ENCODE measurements at regions not wholly inside any gene's neighbourhood (a gene's known extent, or its start where the extent isn't known, plus 50 kb on each side); places are given as distances from the start of the nearest gene placed in this dataset.

DNA sequence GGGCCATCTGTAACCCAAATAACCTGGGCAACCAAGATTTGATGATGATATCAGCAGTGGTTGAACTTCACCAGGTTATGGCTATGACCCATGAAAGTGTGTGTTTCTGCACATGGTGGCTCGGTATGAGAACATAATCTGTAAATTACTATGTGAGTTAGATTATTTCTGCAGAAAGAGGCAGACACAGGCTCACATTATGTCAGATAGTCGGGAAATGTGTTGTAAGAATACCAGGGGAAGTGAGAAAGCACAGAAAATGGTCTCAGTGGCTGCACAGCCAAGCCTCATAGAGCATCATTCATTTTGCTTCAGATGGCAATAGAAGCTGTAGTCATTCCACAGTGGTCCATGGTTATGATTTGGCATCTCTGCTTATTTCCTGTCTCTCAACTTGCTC lies 63.0 kb upstream of the RBPJ start:
- no peak for DNase-seq

GRCh38 chr4:26260571-26260970 lies 60.2 kb upstream of the RBPJ start:
- no peak for DNase-seq

DNA sequence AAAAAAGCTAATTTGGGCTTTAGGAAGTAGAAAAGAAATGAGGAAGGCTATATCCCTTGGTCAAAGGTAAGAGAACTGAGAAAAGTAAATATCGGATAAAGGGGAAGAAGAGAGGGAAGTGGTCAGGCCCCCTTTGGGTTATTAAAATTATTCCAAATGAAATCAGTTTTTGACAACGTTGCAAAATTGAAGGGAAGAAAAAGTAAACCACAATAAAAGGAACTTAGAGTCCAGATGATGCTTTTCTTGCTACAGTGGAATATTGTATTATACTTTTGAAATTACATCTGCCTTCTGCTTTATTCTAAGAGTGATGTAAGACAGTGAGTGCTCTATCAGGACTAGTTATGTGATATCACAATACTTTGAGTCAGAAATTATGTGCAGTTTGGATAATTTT lies 59.4 kb upstream of the RBPJ start:
- DNase-seq, result no peak

DNA sequence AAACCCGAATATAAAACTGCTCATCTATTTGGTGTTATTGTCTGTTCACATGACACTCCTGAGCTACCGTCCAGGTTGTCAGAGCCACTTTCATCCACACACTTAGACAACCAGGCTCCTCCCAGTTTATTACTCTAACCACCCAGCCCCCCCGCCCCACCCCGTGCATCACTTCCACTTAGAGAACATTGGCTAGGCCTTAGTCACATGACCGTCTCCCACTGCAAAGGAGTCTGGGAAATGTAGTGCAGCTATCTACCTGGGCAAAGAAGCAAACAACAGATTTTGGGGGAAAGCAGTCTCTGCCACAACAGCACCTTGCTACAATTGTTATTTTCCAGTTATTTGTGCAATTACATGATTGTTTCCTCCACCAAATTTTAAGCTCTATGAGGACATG lies 57.6 kb upstream of the RBPJ start:
- DNase-seq, result peak in 1 of 2 experiments; percentile 23

GRCh38 chr4:26264109-26264508 lies 56.7 kb upstream of the RBPJ start:
- no peak for DNase-seq

DNA sequence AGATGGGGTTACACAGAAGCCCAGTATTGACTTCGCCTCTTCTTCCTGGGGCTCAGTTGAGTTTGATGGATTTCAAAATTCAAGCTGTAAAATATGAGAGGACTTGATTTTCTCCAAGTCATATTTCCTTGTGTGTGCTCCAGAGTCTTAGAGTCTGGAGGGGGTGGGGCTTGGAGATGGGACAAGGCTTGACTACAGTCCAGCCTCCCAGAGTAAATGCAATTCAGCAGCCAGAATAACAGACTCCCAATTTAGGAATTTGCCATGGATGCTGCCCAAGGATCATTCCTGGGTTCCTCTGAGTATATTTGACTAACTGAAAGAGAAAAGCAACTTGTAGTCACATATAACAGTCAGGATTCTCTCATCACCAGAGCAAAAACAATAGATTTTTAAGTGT lies 53.7 kb upstream of the RBPJ start:
- DNase-seq, result no peak

DNA sequence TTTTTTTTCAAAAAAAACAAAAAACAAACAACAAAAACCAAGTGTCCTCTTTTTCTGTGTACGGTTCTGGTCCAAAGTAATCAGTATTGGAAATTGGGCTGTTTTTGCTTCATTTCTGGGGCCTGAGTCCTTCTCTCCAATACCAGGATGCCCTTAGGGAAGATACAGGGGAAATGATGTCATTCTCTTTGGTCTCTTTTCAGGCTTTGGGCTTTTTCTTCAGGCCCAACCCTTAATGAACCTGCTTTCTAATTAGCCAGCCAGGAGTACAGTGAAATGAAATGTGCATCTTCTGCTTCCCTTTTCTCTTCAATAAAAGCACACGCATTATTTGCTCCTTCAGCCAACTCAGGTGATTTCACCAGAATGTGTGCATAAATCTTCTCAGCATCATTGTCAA lies 52.6 kb upstream of the RBPJ start:
- no peak for DNase-seq

GRCh38 chr4:26269038-26269437 lies 51.8 kb upstream of the RBPJ start:
- DNase-seq, result no peak
